Left lung (tissue), 4 donors: ENCODE measurements at regions not wholly inside any gene's neighbourhood (a gene's known extent, or its start where the extent isn't known, plus 50 kb on each side); places are given as distances from the start of the nearest gene placed in this dataset.

Experiments used
- ATAC-seq: fragments of 200-7000 bp; cut with Tn5 transposase; one replicate; pipeline ENCODE4 v1.9.1; 2020; ENCODE audit warnings: moderate library complexity
- DNase-seq, 4 donors: peaks; one replicate each; pipeline ENCODE4 v3.0.0-alpha.2; 2013 to 2020
- H3K27ac ChIP-seq, 2 donors: fragments of 200-600 bp; sonication (generic) in 1 of 2; one replicate each; pipeline versions ENCODE4 v1.5.0 to v1.8.0; 2020 to 2021
- H3K27me3 ChIP-seq, 2 donors: fragments of 200-600 bp; sonication (generic) in 1 of 2; one replicate each; pipeline versions ENCODE4 v1.5.0 to v1.8.0; 2020 to 2021
- H3K36me3 ChIP-seq, 2 donors: fragments of 200-600 bp; sonication (generic) in 1 of 2; one replicate each; pipeline versions ENCODE4 v1.5.0 to v1.8.0; 2020 to 2021
- H3K4me1 ChIP-seq, 2 donors: fragments of 200-600 bp; one replicate each; pipeline ENCODE4 v1.8.0; 2021
- H3K4me3 ChIP-seq, 2 donors: fragments of 200-600 bp; sonication (generic) in 1 of 2; one replicate each; pipeline versions ENCODE4 v1.5.0 to v1.8.0; 2020 to 2021; ENCODE audit warnings: mild to moderate bottlenecking in 1 of 2
- H3K9me3 ChIP-seq, 2 donors: fragments of 200-600 bp; sonication (generic) in 1 of 2; one replicate each; pipeline versions ENCODE4 v1.5.0 to v1.8.0; 2020 to 2021
- intact Hi-C, 2 donors: fragments of 100-400 bp; cut with DNase I; formaldehyde crosslinking; loops; one replicate each; pipeline versions ENCODE4 v1.11.2 to v1.14.2; 2022
- TF ChIP-seq, protein P1 (sequence below), 2 donors: fragments of 200-600 bp; sonication (generic) in 1 of 2; IDR thresholded peaks; one replicate each; pipeline versions ENCODE4 v1.5.0 to v1.8.0; 2021; ENCODE audit warnings: antibody characterized with exemption in 2 of 2
- donor health status: DM: no; HTN: yes; CAD: no.
- donor health status: DM: no; HTN: no; CAD: no.

DNA sequence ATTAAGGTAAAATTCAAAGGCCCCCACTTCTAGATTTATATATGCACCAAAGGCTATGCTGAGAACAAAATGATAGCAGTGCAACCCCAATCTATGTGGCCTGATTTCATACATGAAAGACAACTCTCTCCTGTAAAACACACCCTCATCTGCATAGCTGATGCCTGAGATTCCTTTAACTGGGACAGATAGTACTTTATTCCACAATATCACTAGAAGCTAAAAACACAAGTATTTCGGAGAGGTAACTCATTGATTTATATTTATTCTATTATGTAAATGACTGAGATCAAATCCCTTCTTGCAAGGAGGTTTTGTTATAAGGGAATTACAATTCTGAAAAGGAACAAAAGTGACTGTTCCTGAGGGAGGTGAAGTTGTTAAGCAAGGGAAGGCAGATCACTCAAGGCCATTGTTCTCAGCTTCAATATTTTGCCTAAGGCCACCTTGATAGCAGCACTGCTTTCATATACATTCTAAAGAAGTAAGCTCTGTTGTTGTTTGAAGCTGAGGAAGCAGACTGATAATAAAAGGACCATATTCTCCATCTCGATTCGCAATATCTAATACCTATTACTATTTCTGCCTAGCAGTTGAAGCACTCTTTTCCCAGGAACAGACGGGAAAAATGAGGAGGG is 471.0 kb upstream of the CDH7 start:
- Histone ChIP-seq H3K4me1 (no peaks in the 10 kb centered on the region), H3K9me3 (no peaks in the 10 kb centered on the region), H3K36me3 (no peaks in the 10 kb centered on the region), H3K27me3 (no peaks in the 10 kb centered on the region), H3K4me3 (no peak overlapping the region), H3K27ac (no peak overlapping the region)
- TF ChIP-seq, protein P1, sequence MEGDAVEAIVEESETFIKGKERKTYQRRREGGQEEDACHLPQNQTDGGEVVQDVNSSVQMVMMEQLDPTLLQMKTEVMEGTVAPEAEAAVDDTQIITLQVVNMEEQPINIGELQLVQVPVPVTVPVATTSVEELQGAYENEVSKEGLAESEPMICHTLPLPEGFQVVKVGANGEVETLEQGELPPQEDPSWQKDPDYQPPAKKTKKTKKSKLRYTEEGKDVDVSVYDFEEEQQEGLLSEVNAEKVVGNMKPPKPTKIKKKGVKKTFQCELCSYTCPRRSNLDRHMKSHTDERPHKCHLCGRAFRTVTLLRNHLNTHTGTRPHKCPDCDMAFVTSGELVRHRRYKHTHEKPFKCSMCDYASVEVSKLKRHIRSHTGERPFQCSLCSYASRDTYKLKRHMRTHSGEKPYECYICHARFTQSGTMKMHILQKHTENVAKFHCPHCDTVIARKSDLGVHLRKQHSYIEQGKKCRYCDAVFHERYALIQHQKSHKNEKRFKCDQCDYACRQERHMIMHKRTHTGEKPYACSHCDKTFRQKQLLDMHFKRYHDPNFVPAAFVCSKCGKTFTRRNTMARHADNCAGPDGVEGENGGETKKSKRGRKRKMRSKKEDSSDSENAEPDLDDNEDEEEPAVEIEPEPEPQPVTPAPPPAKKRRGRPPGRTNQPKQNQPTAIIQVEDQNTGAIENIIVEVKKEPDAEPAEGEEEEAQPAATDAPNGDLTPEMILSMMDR (IDR thresholded peaks at IDR 0.05) = no peak
- ATAC-seq (no peak), DNase-seq (no peak)
- intact Hi-C loops = no loop called here

DNA sequence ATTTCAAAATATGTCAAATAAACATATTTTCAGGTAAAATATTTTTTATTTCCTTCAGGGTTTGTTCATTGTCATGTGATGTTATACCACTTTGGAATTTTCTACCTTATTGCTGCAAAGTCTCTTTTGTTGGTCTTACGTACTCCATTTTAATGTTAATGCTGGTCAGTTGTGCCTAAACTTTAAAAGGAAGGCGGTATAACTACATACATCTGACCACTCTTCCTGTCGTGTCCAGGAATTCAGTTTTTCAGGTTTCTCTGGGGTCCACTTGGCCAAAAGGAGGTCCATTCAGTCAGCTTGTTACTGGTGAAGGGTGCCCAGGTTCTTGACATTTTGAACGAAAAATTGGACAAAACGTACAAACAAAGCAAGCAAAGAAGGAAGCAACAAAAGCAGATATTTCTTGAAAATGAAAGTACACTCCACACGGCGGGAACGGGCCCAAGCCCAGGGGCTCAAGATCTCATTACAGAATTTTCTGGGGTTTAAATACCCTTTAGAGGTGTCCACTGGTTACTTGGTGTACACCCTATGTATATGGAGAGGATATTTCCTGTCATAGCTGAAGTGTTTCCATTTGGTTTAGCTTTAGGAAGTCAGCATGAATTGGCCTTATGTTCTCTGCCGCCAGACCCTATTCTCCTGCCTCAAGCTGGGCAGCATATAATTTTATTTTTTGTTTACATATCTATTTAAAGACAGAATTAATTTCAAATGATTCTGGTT is 471.7 kb upstream of the CDH7 start:
- Histone ChIP-seq H3K27me3 (no peaks in the 10 kb centered on the region), H3K27ac (no peak overlapping the region), H3K9me3 (no peaks in the 10 kb centered on the region), H3K4me3 (no peak overlapping the region), H3K36me3 (no peaks in the 10 kb centered on the region), H3K4me1 (no peaks in the 10 kb centered on the region)
- ATAC-seq (no peak), DNase-seq (no peak)
- intact Hi-C loops = no loop called here
- TF ChIP-seq, protein P1 (IDR thresholded peaks at IDR 0.05) = no peak

DNA sequence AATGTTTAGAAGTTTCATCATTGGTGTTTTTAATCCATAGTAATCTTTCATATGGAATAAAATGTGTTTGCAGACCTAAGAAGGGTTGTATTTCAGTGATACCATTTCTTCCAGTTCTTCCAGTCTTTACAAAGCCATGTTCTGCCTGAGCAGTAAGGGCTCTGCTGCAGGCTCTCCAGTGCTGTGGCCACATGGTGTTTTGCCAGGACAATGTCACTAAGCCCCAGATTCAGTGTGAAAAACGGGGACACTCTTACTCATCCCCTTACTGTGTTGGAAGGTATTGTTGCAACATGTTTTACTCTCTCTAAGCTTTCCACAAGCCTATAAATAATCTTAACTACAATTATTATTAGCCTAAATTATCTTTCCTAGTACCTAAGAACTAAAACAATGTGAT is 481.4 kb upstream of the CDH7 start:
- H3K27ac ChIP-seq = no peak overlapping the region
- no peak for DNase-seq
- TF ChIP-seq, protein P1 (IDR thresholded peaks at IDR 0.05) = no peak
- no peaks in the 10 kb centered on the region for H3K9me3 ChIP-seq
- no peaks in the 10 kb centered on the region for H3K36me3 ChIP-seq
- ATAC-seq = no peak
- H3K4me1 ChIP-seq = no peaks in the 10 kb centered on the region
- H3K4me3 ChIP-seq = no peak overlapping the region
- no peaks in the 10 kb centered on the region for H3K27me3 ChIP-seq
- intact Hi-C loops = no loop called here

DNA sequence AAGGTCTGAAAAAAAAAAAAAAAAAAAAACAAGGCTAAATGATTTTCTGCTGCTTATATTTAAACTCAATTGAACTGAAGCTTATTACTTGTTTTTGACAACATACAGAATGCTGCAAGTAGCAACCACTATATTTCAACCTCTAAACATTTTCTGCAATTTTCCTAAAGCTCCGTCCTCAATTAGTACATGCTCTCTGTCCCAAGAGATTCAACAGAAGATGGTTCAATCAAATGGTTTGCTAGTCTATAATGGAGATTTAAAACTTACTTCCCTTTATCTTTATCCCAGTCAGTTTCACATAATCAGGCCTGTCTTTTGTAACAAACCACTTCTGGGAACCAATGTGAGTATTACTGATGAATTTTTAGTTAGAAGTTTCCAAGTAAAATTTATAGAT is 485.1 kb upstream of the CDH7 start:
- Histone ChIP-seq H3K36me3 (no peaks in the 10 kb centered on the region), H3K27me3 (no peaks in the 10 kb centered on the region), H3K9me3 (no peaks in the 10 kb centered on the region), H3K4me1 (no peaks in the 10 kb centered on the region), H3K27ac (no peak overlapping the region), H3K4me3 (no peak overlapping the region)
- DNase-seq = peak in 2 of 4 donors; percentile 10 to 15
- TF ChIP-seq, protein P1 (IDR thresholded peaks at IDR 0.05) = no peak
- intact Hi-C loops = no loop called here
- no peak for ATAC-seq

DNA sequence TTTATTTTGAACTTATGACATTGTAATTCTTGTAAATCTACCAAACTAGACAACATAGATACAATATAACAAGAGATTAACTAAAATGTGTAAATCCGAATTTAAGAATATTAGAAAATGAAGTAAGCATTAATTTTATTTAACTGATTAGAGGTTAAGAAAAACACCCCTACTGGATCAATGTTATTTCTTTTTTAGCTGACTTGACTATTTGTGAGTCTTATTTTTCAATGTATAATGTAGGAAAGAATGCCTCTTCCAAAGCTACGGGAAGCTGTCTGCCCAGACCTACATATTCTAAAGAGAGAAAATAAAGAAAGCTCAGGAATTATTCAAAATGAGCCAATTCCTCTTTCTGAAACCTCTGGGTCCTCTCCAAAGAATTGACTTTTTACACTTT is 490.8 kb upstream of the CDH7 start:
- Histone ChIP-seq H3K4me1 (no peaks in the 10 kb centered on the region), H3K27ac (no peak overlapping the region), H3K9me3 (no peaks in the 10 kb centered on the region), H3K4me3 (no peak overlapping the region), H3K36me3 (no peaks in the 10 kb centered on the region), H3K27me3 (no peaks in the 10 kb centered on the region)
- DNase-seq (no peak), ATAC-seq (no peak)
- intact Hi-C loops = no loop called here
- TF ChIP-seq, protein P1 (IDR thresholded peaks at IDR 0.05) = no peak
